HG03439 (cell line): ENCODE measurements at regions not wholly inside any gene's neighbourhood (a gene's known extent, or its start where the extent isn't known, plus 50 kb on each side); places are given as distances from the start of the nearest gene placed in this dataset.

Source experiments
- ATAC-seq: cut with Tn5 transposase; IDR thresholded peaks from one replicate; pipeline ENCODE4 v1.9.1; 2021; ENCODE audit warnings: mild to moderate bottlenecking, moderate library complexity; ENCODE audit not compliant: unreplicated experiment

GRCh38 chr2:16322308-16323125 lies 343.1 kb downstream of the CYRIA start:
- ATAC-seq = no peak

GRCh38 chr2:16321872-16322271 lies 343.8 kb downstream of the CYRIA start:
- no peak for ATAC-seq

DNA sequence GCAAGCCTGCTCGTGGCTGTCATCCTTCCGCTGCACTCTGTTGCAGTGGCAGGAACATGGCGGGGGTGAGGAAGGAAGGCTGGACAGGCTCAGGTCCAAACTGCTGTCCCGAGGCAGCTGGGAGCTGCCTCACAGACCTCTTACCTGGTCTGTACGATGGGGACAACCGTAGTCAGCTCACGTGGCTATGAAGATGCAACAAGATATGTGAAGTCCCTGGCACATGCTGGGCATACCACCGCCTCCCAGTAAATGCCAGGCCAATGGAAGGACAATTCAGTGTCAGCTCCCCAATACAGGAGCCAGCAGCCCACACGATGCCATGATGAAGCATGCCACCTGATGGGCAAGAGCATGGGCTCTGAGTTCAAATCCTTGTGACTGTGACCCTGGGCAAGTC lies 344.4 kb downstream of the CYRIA start:
- no peak for ATAC-seq

GRCh38 chr2:16320716-16321115 lies 344.9 kb downstream of the CYRIA start:
- no peak for ATAC-seq

GRCh38 chr2:16319551-16320121 lies 346.0 kb downstream of the CYRIA start:
- no peak for ATAC-seq

GRCh38 chr2:16318474-16319195 lies 347.0 kb downstream of the CYRIA start:
- ATAC-seq = no peak

DNA sequence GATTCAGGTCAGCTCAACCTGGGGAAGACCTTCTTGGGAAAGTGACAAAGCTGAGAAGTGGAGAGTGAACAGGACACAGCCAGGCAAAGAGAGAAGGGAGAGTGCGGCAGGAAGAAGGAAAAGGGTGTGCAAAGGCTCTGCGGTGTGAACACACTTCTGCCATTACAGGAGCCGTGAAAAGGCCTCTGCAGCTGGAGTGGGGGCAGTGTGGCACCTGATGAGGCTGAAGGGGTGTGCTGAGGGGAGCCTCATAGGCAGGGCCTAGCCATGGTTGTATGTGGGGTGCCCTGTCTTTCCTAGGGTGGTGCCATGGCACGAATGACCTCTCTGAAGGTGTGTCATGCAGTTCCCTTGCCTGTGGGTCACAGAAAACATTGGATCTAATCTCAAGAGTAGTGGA lies 347.6 kb downstream of the CYRIA start:
- no peak for ATAC-seq

- ATAC-seq = no peak
Observed at GRCh38 chr2:16317211-16317830, 348.3 kb downstream of the CYRIA start.

DNA sequence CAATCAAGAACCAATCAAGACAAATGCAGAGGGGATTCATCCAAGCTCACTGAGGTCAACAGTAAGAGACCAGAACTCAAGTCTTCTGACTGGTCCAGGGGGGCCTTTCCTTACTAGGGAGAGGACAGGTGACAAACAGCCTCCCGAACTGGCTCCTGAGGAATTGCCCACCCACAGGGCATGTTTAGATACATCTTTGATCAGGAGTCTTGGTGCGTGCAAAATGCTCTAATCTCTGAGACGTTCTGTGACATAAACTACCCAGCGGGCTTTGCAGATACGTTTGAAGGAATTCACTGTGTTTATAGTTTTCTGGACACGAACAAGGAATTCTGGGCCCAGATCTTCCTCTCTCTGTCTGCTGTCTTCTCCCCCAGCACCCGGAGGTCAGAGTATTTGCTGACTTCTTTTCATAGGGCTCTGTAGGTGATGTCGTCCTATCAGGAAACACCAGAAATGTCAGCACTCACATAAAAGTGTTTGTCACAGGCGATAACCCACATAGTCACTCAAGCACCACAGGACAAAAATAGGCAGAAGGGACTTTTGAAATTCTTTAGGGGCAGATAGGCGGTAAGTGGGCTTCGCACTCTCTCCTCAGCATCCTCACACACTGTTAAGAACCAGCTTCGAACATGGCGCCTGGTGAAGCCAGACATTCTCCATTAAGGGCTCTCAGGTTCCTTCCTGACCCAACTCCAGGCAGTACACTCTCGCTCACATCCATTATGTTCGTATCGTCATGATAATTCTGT lies 349.0 kb downstream of the CYRIA start:
- ATAC-seq = no peak

- no peak for ATAC-seq
Observed at GRCh38 chr2:16315908-16316307, 349.7 kb downstream of the CYRIA start.

- no peak for ATAC-seq
Observed at GRCh38 chr2:16315458-16315835, 350.2 kb downstream of the CYRIA start.

- ATAC-seq = no peak
Observed at GRCh38 chr2:16314691-16315457, 350.8 kb downstream of the CYRIA start.

DNA sequence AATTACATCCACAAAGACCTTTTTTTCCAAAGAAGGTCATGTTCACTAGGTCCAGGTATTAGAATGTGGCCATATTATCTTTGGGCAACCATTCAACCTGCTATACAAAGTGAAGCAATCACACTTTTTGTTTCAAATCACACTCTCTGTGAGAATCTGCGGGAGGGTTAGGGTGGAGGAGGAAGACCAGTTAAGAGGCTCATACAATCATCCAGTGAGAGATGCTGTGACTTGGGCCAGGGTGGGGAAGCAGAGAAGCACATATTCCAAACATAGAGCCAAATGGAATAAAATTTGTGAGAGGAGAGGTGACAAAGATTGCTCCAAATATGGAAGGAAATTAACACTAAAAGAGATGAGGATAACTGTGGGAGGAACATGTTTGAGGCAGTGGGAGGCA lies 351.6 kb downstream of the CYRIA start:
- no peak for ATAC-seq

DNA sequence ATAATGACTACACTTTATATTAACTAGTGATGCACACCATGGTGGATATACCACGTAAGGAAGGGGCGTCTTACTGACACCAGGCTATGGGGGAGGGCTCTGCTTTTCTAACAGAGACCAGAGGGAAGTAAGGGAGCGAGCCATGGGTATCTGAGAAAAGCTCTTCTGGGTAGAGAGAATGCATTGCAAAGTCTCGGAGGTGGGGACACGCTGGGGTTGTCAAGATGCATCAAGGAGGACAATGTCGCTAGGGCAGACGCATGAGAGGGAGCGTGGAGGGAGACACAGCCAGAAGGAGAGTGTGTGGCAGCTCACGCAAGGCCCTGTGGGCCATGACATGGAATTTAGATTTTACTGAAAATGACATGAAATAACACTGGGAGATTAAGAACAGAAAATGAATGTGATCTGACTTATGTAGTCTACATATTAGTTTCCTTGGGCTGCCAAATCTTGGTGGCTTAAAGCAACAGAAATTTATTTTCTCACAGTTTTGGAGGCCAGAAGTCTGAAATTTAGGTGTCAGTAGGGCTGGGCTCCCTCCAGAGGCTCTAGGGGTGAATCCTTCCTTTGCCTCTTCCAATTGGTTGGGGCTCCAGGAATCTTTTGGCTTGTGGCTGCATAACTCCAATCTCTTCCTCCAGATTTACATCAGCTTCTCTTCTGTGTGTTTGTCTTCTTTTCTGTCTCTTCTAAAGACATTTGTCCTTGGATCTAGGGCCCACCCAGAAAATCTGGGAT lies 352.2 kb downstream of the CYRIA start:
- no peak for ATAC-seq

GRCh38 chr2:16312771-16313170 lies 352.9 kb downstream of the CYRIA start:
- ATAC-seq = no peak

DNA sequence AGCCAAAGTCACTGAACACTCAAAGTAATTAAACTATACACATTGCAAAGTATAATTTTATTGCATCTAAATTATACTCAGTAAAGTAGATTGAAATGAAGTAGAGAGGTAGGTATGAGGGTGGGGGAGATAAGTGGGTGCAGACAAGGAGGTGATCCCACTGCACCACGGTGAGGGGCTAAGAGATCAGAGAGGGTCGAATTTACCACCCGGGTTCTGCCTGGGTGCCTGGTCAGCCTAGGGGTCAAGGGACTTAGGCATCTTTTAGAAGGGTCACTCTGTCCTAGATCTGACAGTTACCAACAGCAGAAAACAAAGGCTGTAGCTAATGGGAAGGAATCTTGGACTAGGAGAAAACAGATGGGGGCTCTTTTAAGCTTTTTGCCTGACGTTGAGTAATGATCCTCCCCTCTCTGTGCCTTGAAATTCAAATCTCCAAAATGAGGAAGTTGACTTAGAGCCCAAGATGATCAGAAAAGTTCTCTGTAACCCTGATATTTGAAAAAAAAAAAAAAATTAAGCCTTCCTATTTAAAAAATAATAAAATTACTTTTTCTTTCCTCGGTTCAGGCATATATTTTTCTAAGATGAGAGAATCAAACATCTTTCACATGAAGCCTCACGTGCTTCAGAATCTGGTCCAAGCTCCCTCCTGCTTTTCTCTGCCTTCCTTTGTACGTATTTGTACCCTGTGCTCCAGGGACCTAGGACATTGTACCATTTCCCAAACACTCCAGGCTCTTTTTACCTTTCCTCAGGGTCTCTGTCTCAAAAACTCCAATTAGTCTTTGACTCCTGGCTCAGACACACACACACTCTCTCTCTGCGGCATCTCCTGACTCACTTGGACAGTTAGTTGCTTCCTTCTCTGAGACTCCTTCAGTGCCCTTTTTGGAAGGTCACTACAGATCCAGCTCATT lies 353.9 kb downstream of the CYRIA start:
- no peak for ATAC-seq

DNA sequence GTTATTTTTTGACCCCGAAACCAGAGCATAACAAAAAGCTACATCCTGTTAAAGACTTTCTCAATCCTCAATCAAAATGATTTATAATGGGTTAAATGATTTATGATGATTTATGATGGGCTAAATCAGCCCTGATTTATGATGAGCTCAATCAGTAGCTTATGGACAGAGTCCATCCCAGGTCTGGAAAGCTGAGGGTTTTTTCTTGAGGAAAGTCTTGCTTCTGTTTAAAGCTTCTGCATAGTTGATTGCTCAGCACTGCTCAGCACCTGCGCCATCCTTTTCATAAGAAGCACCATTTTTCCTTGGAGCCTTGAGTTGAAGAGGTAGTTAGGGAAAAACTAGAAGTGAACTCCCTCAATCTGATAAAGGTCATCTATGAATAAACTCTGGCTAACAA lies 356.8 kb downstream of the CYRIA start:
- no peak for ATAC-seq

DNA sequence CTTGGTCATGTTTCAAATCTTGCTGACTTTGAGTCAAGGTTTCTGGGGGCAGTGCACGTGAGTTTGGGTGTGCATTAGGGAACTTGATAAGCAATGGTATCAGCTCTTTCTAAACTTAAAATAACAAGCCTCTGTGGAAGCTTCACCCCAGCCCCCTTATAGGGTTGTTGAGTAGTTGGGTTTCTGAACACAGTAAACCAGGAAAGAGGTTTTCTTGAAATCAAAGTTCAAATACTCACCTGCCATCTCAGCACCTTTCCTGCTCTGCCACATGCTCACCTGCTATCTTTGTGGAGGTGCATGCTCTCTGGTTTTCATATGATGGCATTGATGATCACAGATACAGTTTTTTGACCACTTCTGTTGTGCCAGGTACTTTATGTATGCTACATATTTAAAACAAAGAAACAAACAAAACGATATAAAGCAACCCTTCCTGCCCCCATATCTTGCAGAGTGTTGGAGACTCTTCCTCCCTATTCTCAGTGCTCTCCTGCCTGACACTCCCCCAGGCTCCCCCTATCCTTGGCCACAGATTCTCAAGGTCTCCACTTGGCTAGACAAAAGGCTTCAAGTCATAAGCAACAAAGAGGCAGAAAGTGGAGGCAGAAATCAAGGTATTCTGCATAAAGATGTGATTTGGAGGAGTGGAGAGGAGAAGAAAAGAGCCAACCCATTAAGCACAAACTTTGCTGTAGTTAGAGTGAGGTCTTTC lies 360.6 kb downstream of the CYRIA start:
- no peak for ATAC-seq
